Right lobe of liver (tissue), 4 donors: ENCODE measurements at regions not wholly inside any gene's neighbourhood (a gene's known extent, or its start where the extent isn't known, plus 50 kb on each side); places are given as distances from the start of the nearest gene placed in this dataset.

Source experiments
- POLR2A ChIP-seq: fragments of 450-650 bp; IDR thresholded peaks from one replicate; pipeline ENCODE4 v1.6.1; 2017; ENCODE audit warnings: antibody characterized with exemption, mild to moderate bottlenecking
- TF ChIP-seq, protein P1 (sequence below), 4 donors: fragments of 200-600 bp in 3 of 4; fragments of 450-650 bp in 1 of 4; IDR thresholded peaks; one replicate each; pipeline versions ENCODE4 v1.5.1 to v1.8.0; 2016 to 2022; ENCODE audit warnings: antibody characterized with exemption in 4 of 4, mild to moderate bottlenecking in 2 of 4
- donor health status: DM: no; HTN: no; CAD: no.
- donor health status: DM: no; HTN: no; CAD: no.
- donor health status: DM: no; HTN: yes; CAD: no.

GRCh38 chr2:60042023-60042422, 511.4 kb downstream of the BCL11A start:
- TF ChIP-seq POLR2A: no peak
- TF ChIP-seq, protein P1, sequence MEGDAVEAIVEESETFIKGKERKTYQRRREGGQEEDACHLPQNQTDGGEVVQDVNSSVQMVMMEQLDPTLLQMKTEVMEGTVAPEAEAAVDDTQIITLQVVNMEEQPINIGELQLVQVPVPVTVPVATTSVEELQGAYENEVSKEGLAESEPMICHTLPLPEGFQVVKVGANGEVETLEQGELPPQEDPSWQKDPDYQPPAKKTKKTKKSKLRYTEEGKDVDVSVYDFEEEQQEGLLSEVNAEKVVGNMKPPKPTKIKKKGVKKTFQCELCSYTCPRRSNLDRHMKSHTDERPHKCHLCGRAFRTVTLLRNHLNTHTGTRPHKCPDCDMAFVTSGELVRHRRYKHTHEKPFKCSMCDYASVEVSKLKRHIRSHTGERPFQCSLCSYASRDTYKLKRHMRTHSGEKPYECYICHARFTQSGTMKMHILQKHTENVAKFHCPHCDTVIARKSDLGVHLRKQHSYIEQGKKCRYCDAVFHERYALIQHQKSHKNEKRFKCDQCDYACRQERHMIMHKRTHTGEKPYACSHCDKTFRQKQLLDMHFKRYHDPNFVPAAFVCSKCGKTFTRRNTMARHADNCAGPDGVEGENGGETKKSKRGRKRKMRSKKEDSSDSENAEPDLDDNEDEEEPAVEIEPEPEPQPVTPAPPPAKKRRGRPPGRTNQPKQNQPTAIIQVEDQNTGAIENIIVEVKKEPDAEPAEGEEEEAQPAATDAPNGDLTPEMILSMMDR (IDR thresholded peaks at IDR 0.05): no peak
